ENCODE measurements at regions not wholly inside any gene's neighbourhood (a gene's known extent, or its start where the extent isn't known, plus 50 kb on each side); places are given as distances from the start of the nearest gene placed in this dataset.
"Not testable (repeated sequence)": the region's sequence is repeated elsewhere in the genome, so short reads cannot be mapped to it uniquely, and the experiment has no call there.

DNA sequence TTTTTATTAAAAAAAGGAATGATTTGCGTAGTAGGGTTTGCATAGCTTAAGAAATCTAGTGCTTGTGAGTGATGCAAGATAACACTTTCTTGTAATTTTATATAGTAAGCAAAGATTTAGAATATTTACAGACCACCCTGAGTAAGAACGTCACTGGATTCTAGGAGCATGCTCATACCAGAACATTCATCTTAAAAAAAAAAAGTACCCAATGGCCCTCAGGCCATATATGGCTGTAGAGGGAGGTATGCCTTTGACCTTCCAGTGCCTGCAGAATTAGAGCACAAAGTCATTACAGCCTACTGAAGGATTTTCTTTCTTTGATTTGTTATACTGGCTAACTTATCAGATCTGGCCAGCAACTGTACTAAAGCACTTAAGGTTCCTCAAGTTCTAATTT, 236.3 kb upstream of the GYPA start:
- no peak for DNase-seq

GRCh38 chr4:144384408-144384807, 243.9 kb upstream of the GYPA start:
- no peak for DNase-seq

DNA sequence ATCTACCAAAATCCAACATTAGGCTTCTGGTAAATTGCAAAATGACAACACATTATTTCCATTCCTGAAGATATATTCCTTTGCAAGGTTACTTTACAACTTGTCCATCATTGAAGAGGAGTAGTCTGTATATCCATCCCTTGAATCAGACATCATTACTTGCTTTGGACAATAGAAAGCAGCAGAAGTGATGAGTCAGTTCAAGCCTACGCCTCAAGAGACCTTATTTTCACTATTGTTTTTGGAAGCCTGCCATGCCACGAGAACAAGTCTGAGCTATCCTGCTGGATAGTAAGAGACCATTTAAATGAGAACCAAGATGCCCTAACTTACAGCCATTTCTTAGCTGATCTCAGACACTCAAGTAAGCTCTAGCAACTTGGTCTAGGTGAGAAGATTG, 246.0 kb upstream of the HHIP start:
- no peak for DNase-seq

DNA sequence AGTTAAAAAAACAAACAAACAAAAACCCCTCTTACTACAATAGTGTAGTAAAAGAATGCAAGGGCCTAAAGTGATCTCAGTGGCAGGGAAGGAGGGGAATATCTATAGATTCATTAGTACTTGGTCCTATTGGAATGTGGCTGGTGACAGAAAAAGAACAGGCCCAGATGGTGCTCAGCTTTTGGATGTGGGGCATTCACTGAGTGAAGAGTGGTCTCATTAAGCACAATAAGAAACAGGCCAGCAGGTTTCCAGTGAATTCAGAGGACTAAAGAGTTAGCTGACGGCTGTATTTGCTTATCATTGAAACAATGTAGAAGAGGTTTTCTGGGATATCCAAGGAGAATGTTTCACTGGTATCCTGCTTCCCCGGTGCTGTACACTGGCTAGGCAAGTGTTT, 243.8 kb upstream of the HHIP start:
- no peak for DNase-seq

DNA sequence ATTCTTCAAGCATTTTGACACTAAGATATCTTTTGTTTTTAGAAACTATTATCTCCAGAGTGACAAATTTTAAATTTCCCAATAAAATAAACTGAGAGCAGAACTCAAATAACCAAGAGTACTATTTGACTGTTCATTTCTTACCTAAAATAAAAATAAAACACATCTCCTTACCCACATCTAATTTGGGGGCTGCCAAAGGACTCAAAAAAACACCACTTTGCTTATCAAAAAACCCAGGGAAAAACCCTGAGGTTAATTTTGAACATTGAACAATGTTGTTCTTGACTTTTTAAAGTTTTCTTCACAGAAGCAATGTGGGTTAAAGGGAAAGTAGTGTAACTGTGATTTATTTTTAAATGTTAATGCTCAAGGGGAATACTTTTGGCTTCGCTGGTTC, 243.0 kb upstream of the HHIP start:
- DNase-seq: no peak

DNA sequence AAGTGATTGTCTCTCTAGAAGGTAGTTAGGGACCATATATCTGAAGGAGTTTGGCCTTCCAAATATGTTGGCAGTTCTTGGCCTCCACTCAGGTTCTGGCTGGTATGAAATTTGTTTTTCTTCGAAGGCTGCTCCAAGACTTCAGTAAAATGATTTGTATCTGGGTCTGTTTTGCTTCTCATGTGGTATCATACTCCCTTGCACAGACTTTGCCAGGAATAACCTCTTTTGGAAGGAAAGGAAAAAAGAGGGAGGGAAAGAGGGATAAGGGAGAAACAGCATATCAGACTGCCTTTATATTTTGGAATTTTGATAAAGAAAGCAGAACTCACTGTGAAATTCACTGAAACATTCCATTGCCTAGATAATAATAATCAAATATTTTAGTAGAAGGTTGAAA, 242.1 kb upstream of the HHIP start:
- no peak for DNase-seq

DNA sequence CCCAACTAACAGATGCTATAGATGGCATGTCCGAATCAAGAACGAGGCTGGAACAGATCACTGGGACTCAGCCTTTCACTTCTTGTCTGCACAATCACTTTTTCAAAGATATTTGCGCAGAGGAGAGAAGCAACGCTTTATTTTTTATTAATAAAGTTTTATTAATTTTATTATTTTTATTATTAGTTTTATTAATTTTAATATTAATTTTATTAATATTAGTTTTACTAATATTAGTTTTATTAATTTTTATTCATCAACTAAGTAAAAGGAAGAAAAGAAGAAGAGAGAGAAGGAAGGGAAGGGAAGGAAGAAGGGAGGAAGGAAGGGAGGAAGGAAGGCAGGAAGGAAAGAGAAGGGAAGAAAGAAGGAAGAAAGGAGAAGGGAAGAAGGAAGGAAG, 236.4 kb upstream of the HHIP start:
- DNase-seq: no peak

GRCh38 chr4:144410230-144410783, 235.6 kb upstream of the HHIP start:
- no peak for DNase-seq

DNA sequence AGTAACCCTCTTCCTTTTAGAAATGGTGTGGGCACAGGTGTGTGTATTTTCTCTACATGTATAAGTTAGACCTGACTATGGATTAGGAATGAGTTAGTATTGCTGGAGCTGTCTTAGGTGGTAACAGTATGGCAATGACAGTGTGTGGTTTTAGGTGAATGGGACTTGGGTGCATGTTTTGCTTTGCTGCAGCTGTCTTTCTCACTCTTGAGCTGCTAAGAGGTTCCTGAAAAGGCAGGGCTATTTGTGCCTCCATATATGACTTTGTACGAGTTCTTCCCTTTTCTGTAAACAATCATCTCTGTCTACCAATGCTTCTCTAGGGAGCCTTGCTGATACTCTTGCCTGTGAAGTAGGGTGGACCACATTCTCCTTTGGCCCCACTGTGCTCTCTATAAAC, 234.8 kb upstream of the HHIP start:
- no peak for DNase-seq

GRCh38 chr4:144411700-144412099, 234.3 kb upstream of the HHIP start:
- no peak for DNase-seq

DNA sequence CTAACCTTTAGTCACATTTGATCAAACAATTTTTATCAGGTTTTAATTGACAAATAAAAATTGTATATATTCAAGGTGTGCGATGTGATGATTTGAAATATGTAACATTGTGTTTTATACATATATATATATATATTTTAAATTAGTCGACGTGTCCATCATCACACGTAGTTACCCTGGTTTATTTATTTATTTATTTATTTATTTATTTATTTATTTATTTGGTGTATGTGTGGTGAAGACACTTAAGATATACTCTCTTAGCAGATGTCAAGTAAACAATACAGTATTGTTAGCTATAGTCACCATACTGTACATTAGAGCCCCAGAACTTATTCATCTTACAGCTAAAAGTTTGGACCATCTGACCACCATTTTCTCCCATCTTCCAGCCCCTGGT, 224.9 kb upstream of the HHIP start:
- no peak for DNase-seq

DNA sequence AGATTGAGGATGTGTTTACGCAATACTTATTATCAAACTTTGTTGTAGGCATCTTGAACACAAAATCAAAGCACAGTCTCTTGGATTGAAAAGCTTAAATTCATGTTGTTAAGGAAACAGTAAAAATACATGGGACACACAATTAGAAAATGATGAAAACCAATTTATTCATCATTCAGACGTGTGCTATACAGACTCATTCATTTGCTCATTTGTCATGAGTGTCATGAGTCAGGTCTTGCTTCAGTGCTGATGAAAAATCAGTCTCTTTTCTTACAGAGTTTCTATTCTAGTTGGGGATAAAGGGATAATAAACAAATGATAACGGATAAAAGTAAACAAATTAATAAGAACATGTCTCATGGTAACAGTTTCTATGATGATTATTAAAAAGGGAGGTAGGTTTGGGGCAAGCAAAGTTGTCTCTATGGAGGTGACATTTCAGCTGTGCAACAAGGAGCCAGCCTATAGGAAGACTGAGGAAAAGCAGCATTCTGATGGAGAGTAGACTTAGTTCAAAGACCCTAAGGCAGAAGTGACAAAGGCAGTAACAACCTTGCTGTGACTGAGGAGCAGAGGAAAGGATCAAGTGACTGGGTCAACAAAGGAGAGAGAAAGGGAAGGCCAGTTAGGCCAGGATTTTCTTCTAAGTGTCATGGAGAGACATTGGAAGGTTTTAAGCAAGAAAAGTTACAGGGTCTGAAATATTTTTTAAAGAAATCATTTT, 224.0 kb upstream of the HHIP start:
- no peak for DNase-seq

GRCh38 chr4:144423930-144424329, 222.0 kb upstream of the HHIP start:
- no peak for DNase-seq

- DNase-seq: not testable (repeated sequence)
Observed at GRCh38 chr4:144426023-144426422, 219.9 kb upstream of the HHIP start.

DNA sequence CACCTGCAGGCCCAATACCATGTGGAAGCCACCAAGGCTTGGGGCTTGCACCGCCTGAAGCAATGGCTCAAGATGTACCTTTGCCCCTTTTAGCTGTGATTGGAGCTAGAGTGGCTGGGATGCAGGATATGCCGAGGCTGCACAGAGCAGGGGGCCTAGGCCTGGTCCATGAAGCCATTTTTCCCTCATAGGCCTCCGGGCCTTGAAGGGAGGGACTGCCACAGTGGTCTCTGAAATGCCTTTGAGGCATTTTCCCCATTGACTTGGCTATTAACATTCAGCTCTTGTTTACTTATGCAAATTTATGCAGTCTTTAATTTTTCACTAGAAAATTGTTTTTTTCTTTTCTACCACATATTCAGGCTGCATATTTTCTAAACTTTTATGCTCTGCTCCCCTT, 203.2 kb upstream of the HHIP start:
- no peak for DNase-seq

DNA sequence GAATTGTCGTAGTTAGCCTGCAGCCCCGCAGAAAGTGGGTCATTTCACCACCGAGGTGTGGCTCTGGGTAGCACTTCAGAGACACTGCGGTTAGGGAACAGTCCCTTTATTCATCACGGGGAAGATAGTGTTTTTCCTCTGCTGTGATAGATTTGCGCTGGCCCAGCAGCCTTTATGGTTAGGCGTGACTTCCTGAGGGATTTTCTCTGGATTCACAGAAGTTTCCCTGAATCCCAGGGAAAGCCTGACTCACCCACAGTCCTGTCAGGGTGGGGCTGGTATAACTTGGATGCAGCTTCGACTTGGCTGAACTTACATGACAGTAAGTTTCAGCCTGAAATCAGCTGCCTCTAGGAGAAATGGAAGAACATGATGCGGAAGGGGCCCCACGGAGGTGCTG, 196.3 kb upstream of the HHIP start:
- peak; percentile 15 for DNase-seq

DNA sequence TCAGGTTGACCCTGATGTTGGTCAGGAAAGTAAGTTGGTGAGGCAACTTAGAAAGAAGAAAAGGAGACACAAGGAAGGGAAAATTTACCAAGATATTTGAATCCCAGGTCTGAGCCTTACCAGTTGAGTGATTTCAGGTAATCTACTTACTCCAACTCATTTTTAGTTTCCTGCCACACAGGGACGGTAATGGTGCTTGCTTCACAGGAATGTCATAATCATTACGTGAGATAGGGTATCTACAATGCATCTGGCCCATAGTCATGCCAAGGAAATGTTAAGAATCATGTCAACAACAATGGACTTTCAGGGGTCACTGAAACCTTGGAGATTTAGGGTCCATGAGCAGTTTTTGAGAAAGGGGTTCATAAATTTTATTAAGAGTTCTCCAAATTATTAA, 195.4 kb upstream of the HHIP start:
- DNase-seq: no peak

GRCh38 chr4:144451766-144452450, 194.0 kb upstream of the HHIP start:
- DNase-seq: peak; percentile 14

DNA sequence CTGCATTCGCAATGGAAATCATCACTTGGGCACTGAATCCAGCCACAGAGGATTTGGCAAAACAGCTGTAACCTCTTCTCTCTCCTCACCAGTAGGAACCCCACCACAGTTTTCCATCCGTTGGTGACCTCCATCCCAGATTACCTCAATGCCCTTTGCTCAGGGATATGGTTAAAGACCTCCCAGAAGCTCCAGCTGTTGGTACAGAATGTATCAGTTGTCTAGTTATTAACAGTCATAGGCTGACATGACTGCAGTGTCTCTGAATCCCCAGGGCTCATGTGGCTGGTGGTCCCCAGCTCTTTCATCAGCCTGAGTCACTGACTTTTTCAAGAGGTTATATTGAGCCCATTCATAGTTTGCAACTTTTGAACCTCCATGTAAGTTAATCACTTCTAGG, 189.8 kb upstream of the HHIP start:
- DNase-seq: no peak

- DNase-seq: no peak
Observed at GRCh38 chr4:144461906-144462305, 184.1 kb upstream of the HHIP start.

DNA sequence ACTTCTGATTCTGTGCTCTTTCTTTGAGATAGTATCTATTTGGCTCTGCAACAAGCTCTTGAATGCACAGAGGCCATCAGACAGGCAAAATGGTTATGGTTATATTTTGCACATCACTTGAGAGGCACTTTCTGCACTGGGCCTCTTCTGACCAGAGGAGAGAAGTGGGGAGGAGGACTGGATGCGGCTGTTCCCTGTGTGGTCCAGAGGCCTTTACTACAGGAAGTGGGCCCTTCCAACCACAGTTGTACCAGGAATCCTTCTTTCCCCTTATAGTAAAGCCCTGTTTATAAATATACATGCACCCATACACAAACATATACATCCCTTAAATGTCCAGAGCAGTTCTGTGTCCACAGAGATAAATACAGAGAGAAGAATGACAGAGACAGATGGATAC, 182.7 kb upstream of the HHIP start:
- DNase-seq: no peak

DNA sequence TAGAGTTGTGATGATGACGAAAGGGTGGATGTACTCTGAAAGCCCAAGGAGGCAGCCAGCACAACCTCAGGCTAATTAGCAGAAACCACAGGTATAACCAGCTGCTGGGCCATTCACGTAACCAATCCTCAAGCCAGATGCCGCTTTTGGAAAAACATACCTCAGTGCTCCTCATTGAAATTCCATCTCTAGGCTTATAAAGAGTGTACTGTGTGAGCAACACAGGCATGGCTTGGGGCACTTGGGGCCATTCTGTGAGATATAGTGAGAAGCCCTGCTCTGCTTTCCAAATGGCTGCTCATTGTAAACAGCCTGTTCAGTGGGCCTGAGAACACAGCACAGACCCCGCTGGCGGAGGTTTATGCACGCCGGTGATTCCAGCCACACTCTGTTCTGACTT, 182.1 kb upstream of the HHIP start:
- DNase-seq: no peak

DNA sequence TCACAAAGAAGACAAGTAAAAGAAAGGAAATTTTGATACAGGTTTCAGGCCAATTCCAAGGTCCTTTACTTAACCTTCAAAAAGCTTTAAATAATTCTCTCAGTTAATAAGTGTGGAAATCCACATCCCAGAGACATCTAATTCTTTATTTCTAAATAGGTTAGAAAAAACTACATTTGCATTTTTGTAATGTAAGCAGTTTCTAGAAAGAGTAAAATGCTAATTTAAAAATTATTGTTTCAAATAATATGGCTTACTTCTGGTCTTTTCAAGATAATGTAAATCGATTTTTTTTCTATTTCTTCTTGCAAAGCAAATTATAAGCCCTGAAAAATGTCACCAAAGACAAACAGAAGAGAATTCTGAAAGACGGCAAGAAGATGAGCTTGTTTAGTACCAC, 180.4 kb upstream of the HHIP start:
- no peak for DNase-seq

GRCh38 chr4:144480068-144480467, 165.9 kb upstream of the HHIP start:
- no peak for DNase-seq
